Effector memory CD4-positive, alpha-beta T cell (primary cell): ENCODE measurements at regions not wholly inside any gene's neighbourhood (a gene's known extent, or its start where the extent isn't known, plus 50 kb on each side); places are given as distances from the start of the nearest gene placed in this dataset.

Experiments used
- DNase-seq, 3 donors: peaks; one replicate each; pipeline ENCODE4 v3.0.0-alpha.2; 2020
- H3K27ac ChIP-seq: 2 replicates; pipeline ENCODE4 v1.7.0; 2013; ENCODE audit warnings: mild to moderate bottlenecking, low read length, moderate library complexity; ENCODE audit not compliant: insufficient read depth, poor library complexity, severe bottlenecking
- H3K27me3 ChIP-seq: replicated peaks from 2 replicates; pipeline ENCODE4 v1.7.0; 2013; ENCODE audit warnings: mild to moderate bottlenecking, low read length; ENCODE audit not compliant: insufficient read depth, control insufficient read depth, poor library complexity, severe bottlenecking
- H3K36me3 ChIP-seq: 2 replicates; pipeline ENCODE4 v1.7.0; 2013; ENCODE audit warnings: mild to moderate bottlenecking, low read length, moderate library complexity; ENCODE audit not compliant: control insufficient read depth, insufficient read depth
- H3K4me1 ChIP-seq: 2 replicates; pipeline ENCODE4 v1.7.0; 2013; ENCODE audit warnings: low read length, mild to moderate bottlenecking; ENCODE audit not compliant: control insufficient read depth, insufficient read depth, poor library complexity, severe bottlenecking
- H3K4me3 ChIP-seq: 2 replicates; pipeline ENCODE4 v1.7.0; 2013; ENCODE audit warnings: low read length, low read depth, mild to moderate bottlenecking; ENCODE audit not compliant: insufficient read depth, poor library complexity, severe bottlenecking
- H3K9me3 ChIP-seq: 2 replicates; pipeline ENCODE4 v1.7.0; 2013; ENCODE audit warnings: mild to moderate bottlenecking, low read length, moderate library complexity; ENCODE audit not compliant: control insufficient read depth

- no peak for DNase-seq
Observed at GRCh38 chr2:16169381-16169960, 229.1 kb downstream of the MYCN start.

GRCh38 chr2:16168506-16169264, 228.3 kb downstream of the MYCN start:
- Histone ChIP-seq H3K27ac (no peak overlapping the region), H3K4me3 (no peak overlapping the region), H3K27me3 (no peaks in the 10 kb centered on the region), H3K36me3 (no peaks in the 10 kb centered on the region), H3K9me3 (no peaks in the 10 kb centered on the region), H3K4me1 (no peaks in the 10 kb centered on the region)
- DNase-seq, result no peak

More at GRCh38 chr2:16169381-16169960, 229.1 kb downstream of the MYCN start:
- Histone ChIP-seq H3K4me1 (no peaks in the 10 kb centered on the region), H3K36me3 (no peaks in the 10 kb centered on the region), H3K9me3 (no peaks in the 10 kb centered on the region), H3K27me3 (no peaks in the 10 kb centered on the region), H3K4me3 (no peak overlapping the region), H3K27ac (no peak overlapping the region)

GRCh38 chr2:16167870-16168426, 227.6 kb downstream of the MYCN start:
- Histone ChIP-seq H3K27ac (no peak overlapping the region), H3K4me1 (no peaks in the 10 kb centered on the region), H3K9me3 (no peaks in the 10 kb centered on the region), H3K36me3 (no peaks in the 10 kb centered on the region), H3K27me3 (no peaks in the 10 kb centered on the region), H3K4me3 (no peak overlapping the region)
- DNase-seq, result no peak

- no peak for DNase-seq
- H3K9me3 ChIP-seq, result no peaks in the 10 kb centered on the region
- H3K27ac ChIP-seq, result no peak overlapping the region
- H3K27me3 ChIP-seq, result no peaks in the 10 kb centered on the region
- no peaks in the 10 kb centered on the region for H3K4me1 ChIP-seq
- no peaks in the 10 kb centered on the region for H3K36me3 ChIP-seq
- H3K4me3 ChIP-seq, result no peak overlapping the region
Observed at GRCh38 chr2:16167451-16167861, 227.1 kb downstream of the MYCN start.

- Histone ChIP-seq H3K27ac (no peak overlapping the region), H3K4me3 (no peak overlapping the region), H3K36me3 (no peaks in the 10 kb centered on the region), H3K27me3 (no peaks in the 10 kb centered on the region), H3K9me3 (no peaks in the 10 kb centered on the region), H3K4me1 (no peaks in the 10 kb centered on the region)
- no peak for DNase-seq
Observed at GRCh38 chr2:16166327-16166981, 226.1 kb downstream of the MYCN start.

- Histone ChIP-seq H3K4me3 (no peak overlapping the region), H3K27me3 (no peaks in the 10 kb centered on the region), H3K9me3 (no peaks in the 10 kb centered on the region), H3K36me3 (no peaks in the 10 kb centered on the region), H3K4me1 (no peaks in the 10 kb centered on the region), H3K27ac (no peak overlapping the region)
- DNase-seq, result no peak
Observed at GRCh38 chr2:16165518-16166326, 225.4 kb downstream of the MYCN start.

- no peak for DNase-seq
- Histone ChIP-seq H3K4me1 (no peaks in the 10 kb centered on the region), H3K9me3 (no peaks in the 10 kb centered on the region), H3K27ac (no peak overlapping the region), H3K4me3 (no peak overlapping the region), H3K27me3 (no peaks in the 10 kb centered on the region), H3K36me3 (no peaks in the 10 kb centered on the region)
Observed at GRCh38 chr2:16162491-16163040, 222.2 kb downstream of the MYCN start.

GRCh38 chr2:16161768-16162490, 221.6 kb downstream of the MYCN start:
- DNase-seq, result no peak
- no peaks in the 10 kb centered on the region for H3K9me3 ChIP-seq
- no peaks in the 10 kb centered on the region for H3K4me1 ChIP-seq
- no peak overlapping the region for H3K4me3 ChIP-seq
- H3K36me3 ChIP-seq, result no peaks in the 10 kb centered on the region
- no peak overlapping the region for H3K27ac ChIP-seq
- no peaks in the 10 kb centered on the region for H3K27me3 ChIP-seq

GRCh38 chr2:16161085-16161565, 220.8 kb downstream of the MYCN start:
- H3K36me3 ChIP-seq, result no peaks in the 10 kb centered on the region
- H3K27me3 ChIP-seq, result no peaks in the 10 kb centered on the region
- H3K9me3 ChIP-seq, result no peaks in the 10 kb centered on the region
- H3K4me1 ChIP-seq, result no peaks in the 10 kb centered on the region
- no peak overlapping the region for H3K4me3 ChIP-seq
- DNase-seq, result no peak
- no peak overlapping the region for H3K27ac ChIP-seq
